HG03442 (cell line): ENCODE measurements at regions not wholly inside any gene's neighbourhood (a gene's known extent, or its start where the extent isn't known, plus 50 kb on each side); places are given as distances from the start of the nearest gene placed in this dataset.
"Not testable (repeated sequence)": the region's sequence is repeated elsewhere in the genome, so short reads cannot be mapped to it uniquely, and the experiment has no call there.

Source experiments
- ATAC-seq: cut with Tn5 transposase; IDR thresholded peaks from one replicate; pipeline ENCODE4 v1.9.1; 2021; ENCODE audit warnings: mild to moderate bottlenecking, moderate library complexity; ENCODE audit not compliant: unreplicated experiment

DNA sequence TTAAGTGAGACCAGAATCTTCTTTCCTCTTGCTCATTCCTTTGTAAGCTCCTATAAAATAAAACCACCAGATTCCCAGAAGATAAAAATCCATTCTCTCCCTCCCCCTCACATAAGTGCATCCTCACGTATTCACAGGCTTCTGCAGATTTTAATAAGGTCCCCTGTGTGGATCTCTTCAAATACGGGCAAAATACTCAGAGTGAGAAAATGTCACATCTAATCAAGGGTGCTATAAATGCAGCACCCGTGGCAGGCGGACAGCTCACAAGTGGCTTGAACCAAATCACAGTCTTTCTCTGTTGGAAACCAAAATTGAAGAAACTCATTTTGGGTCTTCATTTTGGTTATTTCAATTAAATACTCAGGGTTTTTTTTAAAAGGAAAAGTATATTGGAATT lies 212.9 kb upstream of the CMC1 start:
- no peak for ATAC-seq

DNA sequence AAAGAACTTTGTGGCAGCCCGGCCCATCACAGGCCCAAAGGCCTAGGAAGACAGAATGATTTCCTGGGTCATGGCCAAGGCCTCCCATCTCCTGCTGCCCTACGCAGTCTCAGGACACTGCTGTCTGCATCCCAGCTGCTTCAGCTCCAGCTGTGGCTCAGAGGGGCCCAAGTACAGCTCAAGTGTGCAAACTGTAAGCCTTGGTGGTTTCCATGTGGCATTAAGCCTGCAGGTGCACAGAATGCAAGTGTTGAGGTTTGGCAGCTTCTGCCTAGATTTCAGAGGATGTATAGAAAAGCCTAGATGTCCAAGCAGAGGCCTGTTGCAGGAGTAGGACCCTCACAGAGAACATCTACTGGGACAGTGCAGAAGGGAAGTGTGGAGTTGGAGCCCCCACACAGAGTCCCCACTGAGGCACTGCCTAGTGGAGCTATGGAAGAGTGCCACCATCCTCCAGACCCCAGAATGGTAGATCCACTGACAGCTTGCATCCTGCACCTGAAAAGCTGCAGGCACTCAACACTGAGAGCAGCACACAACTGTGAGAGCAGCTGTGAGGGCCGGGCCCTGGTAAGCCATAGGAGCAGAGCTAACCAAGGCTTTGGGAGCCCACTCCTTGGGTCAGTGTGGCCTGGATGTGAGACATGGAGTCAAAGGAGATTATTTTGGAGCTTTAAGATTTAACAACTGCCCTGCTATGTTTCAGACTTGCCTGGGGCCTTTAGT lies 208.2 kb upstream of the CMC1 start:
- no peak for ATAC-seq

GRCh38 chr3:28036599-28037575 lies 204.5 kb upstream of the CMC1 start:
- peak; percentile 53 for ATAC-seq

GRCh38 chr3:28039234-28039633 lies 202.2 kb upstream of the CMC1 start:
- ATAC-seq: no peak

- ATAC-seq: no peak
Measured at GRCh38 chr3:28039829-28040228, 201.6 kb upstream of the CMC1 start.

DNA sequence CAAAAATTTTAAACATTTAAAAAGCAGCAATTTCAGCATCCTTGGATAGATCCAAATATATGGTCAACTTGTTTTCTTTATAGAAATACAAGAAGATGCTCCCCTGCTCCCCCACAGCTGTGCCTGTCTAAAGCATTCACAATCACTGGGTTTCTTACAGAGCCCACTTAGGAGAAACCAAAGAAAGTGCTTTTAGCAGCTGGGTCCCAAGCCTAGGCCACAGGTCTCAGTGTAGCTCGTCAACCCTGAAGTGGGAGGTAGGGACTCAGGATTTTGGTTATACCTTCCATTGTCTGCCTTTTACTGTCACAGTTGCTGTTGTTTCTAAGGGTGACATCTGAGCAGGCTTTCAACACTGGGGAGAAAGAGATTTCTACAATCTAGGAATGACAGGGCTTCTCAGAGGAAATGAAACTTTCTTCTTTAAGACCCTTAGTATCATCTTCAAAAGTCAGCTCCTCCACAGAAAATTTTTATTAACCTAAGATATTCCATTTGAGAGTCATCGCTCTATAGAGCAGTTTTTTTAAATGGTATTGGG lies 199.3 kb upstream of the CMC1 start:
- peak; percentile 53 for ATAC-seq

- peak; percentile 26 for ATAC-seq
Measured at GRCh38 chr3:28042707-28043106, 198.7 kb upstream of the CMC1 start.

DNA sequence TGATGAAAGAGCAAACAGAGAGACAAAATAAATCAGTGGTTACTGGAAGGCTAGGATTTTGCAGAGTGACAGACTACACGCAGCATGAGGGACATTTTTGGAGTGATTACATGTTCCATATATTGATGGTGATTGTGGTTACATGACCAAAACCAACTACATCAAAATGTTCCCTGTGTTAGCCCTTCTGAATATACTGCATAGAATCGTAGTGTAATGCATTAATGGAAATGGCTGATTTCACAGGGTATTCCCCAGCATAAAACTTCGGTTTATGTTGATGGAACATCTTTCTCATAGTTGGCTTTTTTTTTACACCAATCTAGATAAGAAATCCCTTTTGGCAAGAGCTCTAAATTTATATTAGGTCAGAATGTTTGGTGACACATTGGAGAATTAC lies 191.3 kb upstream of the CMC1 start:
- ATAC-seq: no peak

GRCh38 chr3:28050885-28051284 lies 190.5 kb upstream of the CMC1 start:
- no peak for ATAC-seq

DNA sequence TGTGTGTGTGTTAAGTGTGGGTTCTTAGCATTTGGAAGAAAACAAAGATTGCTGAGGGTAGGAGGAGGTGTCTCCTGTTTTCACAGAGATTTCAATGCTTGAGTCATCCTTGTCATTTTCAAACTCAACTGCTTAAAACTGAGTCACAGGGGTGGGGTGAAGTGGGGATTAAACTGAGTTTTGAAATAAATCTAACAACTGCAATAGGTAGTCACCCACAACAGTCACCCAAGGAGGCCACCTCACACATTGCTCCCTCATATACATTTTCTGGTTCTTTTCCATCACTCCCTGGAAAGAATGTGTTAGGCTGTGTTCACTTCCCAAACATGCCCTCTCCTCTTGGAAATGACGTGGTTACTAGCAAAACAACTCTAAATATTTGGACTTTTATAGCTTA lies 187.7 kb upstream of the CMC1 start:
- no peak for ATAC-seq

DNA sequence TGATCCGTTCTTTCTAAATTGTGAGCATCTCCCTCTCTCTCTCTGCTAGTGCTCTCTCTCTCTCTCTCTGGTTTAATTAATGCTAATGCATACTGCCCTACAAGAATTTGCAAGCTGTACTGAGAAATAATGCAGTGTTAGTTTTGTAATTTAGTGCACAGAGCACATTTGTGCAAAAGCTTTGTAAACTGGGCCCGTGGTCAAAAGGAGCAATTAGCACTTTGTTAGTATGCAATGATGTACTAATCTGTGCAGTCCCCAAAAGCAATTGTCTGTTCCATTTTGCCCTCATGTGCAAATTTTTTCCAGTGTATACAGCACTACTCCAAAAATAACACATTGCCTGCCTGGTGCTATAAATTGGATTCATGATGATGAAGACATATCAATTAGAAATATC lies 184.6 kb upstream of the CMC1 start:
- ATAC-seq: no peak

GRCh38 chr3:28057539-28057938 lies 183.9 kb upstream of the CMC1 start:
- ATAC-seq: no peak

DNA sequence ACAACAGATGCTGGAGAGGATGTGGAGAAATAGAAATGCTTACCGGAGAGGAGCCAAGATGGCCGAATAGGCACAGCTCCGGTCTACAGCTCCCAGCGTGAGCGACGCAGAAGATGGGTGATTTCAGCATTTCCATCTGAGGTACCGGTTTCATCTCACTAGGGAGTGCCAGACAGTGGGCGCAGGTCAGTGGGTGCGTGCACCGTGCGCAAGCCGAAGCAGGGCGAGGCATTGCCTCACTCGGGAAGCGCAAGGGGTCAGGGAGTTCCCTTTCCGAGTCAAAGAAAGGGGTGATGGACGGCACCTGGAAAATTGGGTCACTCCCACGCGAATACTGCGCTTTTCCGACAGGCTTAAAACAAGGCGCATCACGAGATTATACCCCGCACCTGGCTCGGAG lies 182.2 kb upstream of the CMC1 start:
- ATAC-seq: not testable (repeated sequence)

- no peak for ATAC-seq
Measured at GRCh38 chr3:28066020-28066419, 175.4 kb upstream of the CMC1 start.

DNA sequence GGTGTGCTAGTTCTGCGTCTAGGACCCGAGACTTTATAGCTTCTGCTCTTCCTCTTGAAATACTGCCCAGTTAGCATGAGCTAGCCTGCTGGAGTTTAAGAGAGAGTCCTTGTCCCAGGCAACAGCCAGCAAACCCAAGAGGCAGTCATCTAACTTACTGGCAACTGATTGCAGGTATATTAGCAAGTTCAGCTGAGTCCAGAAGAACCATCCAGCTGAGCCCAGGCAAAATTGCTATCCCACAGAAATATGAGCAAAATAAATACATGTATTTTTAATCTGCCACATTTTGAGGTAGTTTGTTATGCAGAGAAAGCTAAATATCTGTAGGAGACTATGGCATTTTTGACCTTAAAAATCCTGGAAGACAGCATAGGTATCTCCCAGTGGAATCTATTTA lies 174.4 kb upstream of the CMC1 start:
- ATAC-seq: no peak

- ATAC-seq: no peak
Measured at GRCh38 chr3:28068342-28068741, 173.1 kb upstream of the CMC1 start.

DNA sequence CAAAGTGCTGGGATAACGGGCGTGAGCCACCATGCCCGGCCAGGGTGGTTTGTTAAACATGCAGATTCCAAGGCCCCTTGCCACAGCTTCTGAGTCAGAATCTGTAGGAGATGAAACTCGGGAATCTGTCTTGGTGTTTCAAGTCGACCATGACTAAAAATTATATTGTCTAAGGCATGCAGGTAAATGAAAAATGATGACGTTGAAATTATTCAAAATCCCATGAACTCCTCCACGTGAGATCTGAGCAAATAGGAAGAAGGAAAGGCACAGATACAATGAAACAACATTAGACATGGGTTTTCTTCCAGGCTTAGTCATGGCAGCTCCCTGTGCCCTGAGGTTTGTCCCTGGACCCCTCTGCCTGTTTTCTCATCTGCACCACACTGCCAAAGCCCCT lies 172.0 kb upstream of the CMC1 start:
- no peak for ATAC-seq

- no peak for ATAC-seq
Measured at GRCh38 chr3:28076246-28076645, 165.2 kb upstream of the CMC1 start.

- no peak for ATAC-seq
Measured at GRCh38 chr3:28077572-28077971, 163.8 kb upstream of the CMC1 start.

GRCh38 chr3:28078536-28078935 lies 162.9 kb upstream of the CMC1 start:
- ATAC-seq: no peak

DNA sequence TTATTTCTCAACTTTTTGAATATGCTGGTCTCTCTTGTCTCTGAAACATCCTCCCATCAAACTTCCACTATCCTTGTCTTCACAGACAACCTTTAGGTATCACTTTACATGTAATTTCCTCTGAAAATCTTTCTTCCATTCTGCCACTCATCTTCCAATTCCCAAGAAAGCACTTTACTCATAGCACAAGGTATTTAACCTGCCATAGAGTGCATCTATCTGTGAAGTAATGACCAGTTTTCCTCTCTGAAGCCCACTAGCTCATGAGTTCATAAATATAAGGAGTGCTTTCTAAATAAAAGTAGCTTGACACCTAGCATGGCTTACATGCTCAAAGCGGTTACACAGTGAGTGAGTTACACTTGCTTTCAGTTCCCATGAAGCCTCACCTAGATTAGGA lies 160.7 kb upstream of the CMC1 start:
- ATAC-seq: no peak

DNA sequence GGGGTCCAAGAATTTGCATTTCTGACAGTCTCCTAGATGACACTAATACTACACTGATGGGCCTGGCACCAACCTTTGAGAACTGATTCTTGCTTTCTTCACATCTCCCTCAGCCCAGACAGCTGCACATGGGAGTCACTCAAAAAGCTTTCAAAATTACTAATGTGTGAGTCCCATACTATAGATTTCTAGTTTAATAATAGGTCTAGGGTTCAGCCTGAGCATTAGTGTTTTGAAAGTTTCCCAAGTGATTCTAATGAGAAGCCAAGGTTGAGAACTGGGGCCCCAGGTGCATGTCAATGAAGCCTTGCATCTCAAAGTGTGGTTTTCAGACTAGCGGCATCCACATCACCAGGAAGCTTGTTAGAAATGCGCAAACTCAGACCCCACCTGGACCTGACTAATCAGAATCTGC lies 159.9 kb upstream of the CMC1 start:
- peak; percentile 66 for ATAC-seq
